ENCODE measurements at regions not wholly inside any gene's neighbourhood (a gene's known extent, or its start where the extent isn't known, plus 50 kb on each side); places are given as distances from the start of the nearest gene placed in this dataset.

DNA sequence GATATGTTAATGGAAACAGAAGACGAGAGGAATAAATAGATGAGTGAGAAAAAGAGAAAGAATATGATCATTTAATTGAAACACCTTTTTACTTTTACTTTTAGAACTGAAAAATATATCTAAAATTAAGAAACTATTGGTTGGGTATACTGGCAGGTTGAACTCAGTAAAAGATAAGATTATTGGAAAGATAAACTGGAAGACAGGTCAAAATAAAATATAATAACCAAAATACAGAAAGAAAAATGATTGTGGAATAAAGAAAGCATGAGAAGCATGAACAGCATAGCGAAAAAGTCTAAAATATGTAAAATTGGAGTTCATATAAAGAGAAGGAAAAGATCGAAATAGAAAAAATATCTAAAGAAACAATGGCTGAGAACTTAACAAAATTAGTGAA lies 242.2 kb upstream of the MIR17HG start:
- no peak for TF ChIP-seq EZH2 (IDR thresholded peaks at IDR 0.05; ENCODE audit: borderline replicate concordance, low read depth, low read length, poor library complexity, severe bottlenecking)
- TF ChIP-seq, protein P1, sequence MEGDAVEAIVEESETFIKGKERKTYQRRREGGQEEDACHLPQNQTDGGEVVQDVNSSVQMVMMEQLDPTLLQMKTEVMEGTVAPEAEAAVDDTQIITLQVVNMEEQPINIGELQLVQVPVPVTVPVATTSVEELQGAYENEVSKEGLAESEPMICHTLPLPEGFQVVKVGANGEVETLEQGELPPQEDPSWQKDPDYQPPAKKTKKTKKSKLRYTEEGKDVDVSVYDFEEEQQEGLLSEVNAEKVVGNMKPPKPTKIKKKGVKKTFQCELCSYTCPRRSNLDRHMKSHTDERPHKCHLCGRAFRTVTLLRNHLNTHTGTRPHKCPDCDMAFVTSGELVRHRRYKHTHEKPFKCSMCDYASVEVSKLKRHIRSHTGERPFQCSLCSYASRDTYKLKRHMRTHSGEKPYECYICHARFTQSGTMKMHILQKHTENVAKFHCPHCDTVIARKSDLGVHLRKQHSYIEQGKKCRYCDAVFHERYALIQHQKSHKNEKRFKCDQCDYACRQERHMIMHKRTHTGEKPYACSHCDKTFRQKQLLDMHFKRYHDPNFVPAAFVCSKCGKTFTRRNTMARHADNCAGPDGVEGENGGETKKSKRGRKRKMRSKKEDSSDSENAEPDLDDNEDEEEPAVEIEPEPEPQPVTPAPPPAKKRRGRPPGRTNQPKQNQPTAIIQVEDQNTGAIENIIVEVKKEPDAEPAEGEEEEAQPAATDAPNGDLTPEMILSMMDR (conservative IDR thresholded peaks at IDR 0.05; ENCODE audit: low read depth, low read length), result no peak

All from A673 (cell line).